ENCODE measurements at regions not wholly inside any gene's neighbourhood (a gene's known extent, or its start where the extent isn't known, plus 50 kb on each side); places are given as distances from the start of the nearest gene placed in this dataset.

GRCh38 chr5:129395247-129395646 is 64.9 kb upstream of the ADAMTS19 start:
- CTCF ChIA-PET = no interaction called here
- Mint-ChIP-seq H3K4me3 (ENCODE audit: low read depth, unreplicated experiment) (no peak overlapping the region), H3K9me3 (ENCODE audit: low read depth, unreplicated experiment) (peaks cover 10% of the 10 kb centered on the region), H3K27me3 (ENCODE audit: unreplicated experiment) (no peaks in the 10 kb centered on the region), H3K36me3 (ENCODE audit: insufficient read depth, unreplicated experiment) (no peaks in the 10 kb centered on the region), H3K27ac (ENCODE audit: unreplicated experiment) (no peak overlapping the region), H3K4me1 (ENCODE audit: low read depth, unreplicated experiment) (no peaks in the 10 kb centered on the region)
- no peak for TF ChIP-seq CTCF (IDR thresholded peaks at IDR 0.05; ENCODE audit: unreplicated experiment)
- BruUV-seq (replicated peaks) = no TSS peak
- no peak for DNase-seq
- intact Hi-C loops (cut with micrococcal nuclease; ENCODE audit: unreplicated experiment) = no loop called here

- no peaks in the 10 kb centered on the region for H3K4me1 Mint-ChIP-seq (ENCODE audit: low read depth, unreplicated experiment)
These were observed 61.9 kb upstream of the ADAMTS19 start for GRCh38 chr5:129398026-129398678.

GRCh38 chr5:129399069-129399468 is 61.0 kb upstream of the ADAMTS19 start:
- TF ChIP-seq CTCF (IDR thresholded peaks at IDR 0.05; ENCODE audit: unreplicated experiment) = no peak
- Mint-ChIP-seq H3K36me3 (ENCODE audit: insufficient read depth, unreplicated experiment) (no peaks in the 10 kb centered on the region), H3K9me3 (ENCODE audit: low read depth, unreplicated experiment) (peaks cover 10% of the 10 kb centered on the region), H3K4me1 (ENCODE audit: low read depth, unreplicated experiment) (no peaks in the 10 kb centered on the region), H3K27ac (ENCODE audit: unreplicated experiment) (no peak overlapping the region), H3K4me3 (ENCODE audit: low read depth, unreplicated experiment) (no peak overlapping the region), H3K27me3 (ENCODE audit: unreplicated experiment) (no peaks in the 10 kb centered on the region)
- intact Hi-C loops (cut with micrococcal nuclease; ENCODE audit: unreplicated experiment) = no loop called here
- no TSS peak for BruUV-seq (replicated peaks)
- CTCF ChIA-PET = interaction anchor here (0.9 kb wide), 1 partner anchor 369 kb away, joined by 3 read pairs; no protein-coding TSS in a partner anchor
- no peak for DNase-seq

More at GRCh38 chr5:129398026-129398678, 61.9 kb upstream of the ADAMTS19 start:
- no peak overlapping the region for H3K4me3 Mint-ChIP-seq (ENCODE audit: low read depth, unreplicated experiment)
- no peak for TF ChIP-seq CTCF (IDR thresholded peaks at IDR 0.05; ENCODE audit: unreplicated experiment)
- BruUV-seq (replicated peaks) = no TSS peak
- DNase-seq = no peak
- no peaks in the 10 kb centered on the region for H3K27me3 Mint-ChIP-seq (ENCODE audit: unreplicated experiment)
- no peak overlapping the region for H3K27ac Mint-ChIP-seq (ENCODE audit: unreplicated experiment)
- no peaks in the 10 kb centered on the region for H3K36me3 Mint-ChIP-seq (ENCODE audit: insufficient read depth, unreplicated experiment)
- intact Hi-C loops (cut with micrococcal nuclease; ENCODE audit: unreplicated experiment) = no loop called here
- CTCF ChIA-PET = no interaction called here
- H3K9me3 Mint-ChIP-seq (ENCODE audit: low read depth, unreplicated experiment) = peaks cover 10% of the 10 kb centered on the region

- no TSS peak for BruUV-seq (replicated peaks)
- Mint-ChIP-seq H3K36me3 (ENCODE audit: insufficient read depth, unreplicated experiment) (no peaks in the 10 kb centered on the region), H3K27ac (ENCODE audit: unreplicated experiment) (no peak overlapping the region), H3K9me3 (ENCODE audit: low read depth, unreplicated experiment) (peaks cover 4% of the 10 kb centered on the region), H3K27me3 (ENCODE audit: unreplicated experiment) (no peaks in the 10 kb centered on the region), H3K4me1 (ENCODE audit: low read depth, unreplicated experiment) (no peaks in the 10 kb centered on the region), H3K4me3 (ENCODE audit: low read depth, unreplicated experiment) (peak overlapping the region; percentile 16)
- peak; percentile 43 for TF ChIP-seq CTCF (IDR thresholded peaks at IDR 0.05; ENCODE audit: unreplicated experiment)
- intact Hi-C loops (cut with micrococcal nuclease; ENCODE audit: unreplicated experiment) = loop anchor here (1.0 kb wide), 1 partner anchor 368 kb away; no protein-coding TSS in a partner anchor
- CTCF ChIA-PET = interaction anchor here (1.3 kb wide), 1 partner anchor 371 kb away, joined by 3 read pairs; no protein-coding TSS in a partner anchor
- DNase-seq = no peak
These were observed 59.6 kb upstream of the ADAMTS19 start for GRCh38 chr5:129400395-129400983.
